Right forelimb (tissue), 1 donor: ENCODE measurements at regions not wholly inside any gene's neighbourhood (a gene's known extent, or its start where the extent isn't known, plus 50 kb on each side); places are given as distances from the start of the nearest gene placed in this dataset.

Experiments
- DNase-seq: peaks from one replicate; pipeline ENCODE4 v3.0.0-alpha.2; 2018

DNA sequence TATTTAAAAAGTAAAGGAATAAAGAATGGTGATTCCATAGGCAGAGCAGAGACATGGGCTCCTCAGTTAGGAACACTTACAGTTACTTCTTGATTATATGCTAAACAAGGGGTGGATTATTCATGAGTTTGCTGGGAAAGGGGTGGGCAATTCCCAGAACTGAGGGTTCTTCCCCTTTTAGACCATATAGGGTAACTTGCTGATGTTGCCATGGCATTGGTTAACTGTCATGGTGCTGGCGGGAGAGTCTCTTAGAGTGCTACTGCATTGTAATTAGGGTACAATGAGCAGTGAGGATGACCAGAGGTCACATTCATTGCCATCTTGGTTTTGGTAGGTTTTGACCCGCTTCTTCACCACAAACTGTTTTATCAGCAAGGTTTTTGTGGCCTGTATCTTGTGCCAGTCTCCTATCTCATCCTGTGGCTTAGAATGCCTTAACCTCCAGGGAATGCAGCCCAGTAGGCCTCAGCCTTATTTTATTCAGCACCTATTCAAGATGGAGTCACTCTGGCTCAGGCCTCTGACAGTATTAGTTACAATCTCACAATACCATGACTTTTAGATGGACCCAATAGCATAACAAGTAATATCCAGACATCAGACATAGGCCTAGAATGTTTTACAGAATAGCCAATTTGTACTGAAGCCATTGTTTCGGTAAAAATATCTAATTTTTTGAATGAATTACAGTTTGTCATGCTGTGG is 106.8 kb downstream of the ZBTB18 start:
- DNase-seq, result no peak

DNA sequence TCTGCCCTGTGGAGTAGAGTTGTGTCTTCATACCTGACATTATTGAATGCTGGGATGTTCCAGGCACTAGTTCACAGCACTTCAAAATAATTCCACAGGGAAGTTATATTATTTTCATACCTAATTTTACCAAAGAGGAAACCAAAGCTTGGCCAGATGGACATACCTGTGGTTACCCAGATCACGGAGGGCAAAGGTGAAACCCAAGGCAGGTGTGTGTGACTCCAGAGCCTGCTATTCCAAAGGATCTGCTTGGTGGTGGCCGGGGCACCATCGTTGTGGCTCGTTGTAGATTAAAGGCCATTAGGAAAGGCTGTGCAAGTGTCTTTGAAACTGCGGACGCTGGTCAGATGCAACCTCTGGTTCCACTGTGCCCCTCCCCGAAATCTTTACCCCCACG is 108.6 kb downstream of the ZBTB18 start:
- DNase-seq, result no peak

DNA sequence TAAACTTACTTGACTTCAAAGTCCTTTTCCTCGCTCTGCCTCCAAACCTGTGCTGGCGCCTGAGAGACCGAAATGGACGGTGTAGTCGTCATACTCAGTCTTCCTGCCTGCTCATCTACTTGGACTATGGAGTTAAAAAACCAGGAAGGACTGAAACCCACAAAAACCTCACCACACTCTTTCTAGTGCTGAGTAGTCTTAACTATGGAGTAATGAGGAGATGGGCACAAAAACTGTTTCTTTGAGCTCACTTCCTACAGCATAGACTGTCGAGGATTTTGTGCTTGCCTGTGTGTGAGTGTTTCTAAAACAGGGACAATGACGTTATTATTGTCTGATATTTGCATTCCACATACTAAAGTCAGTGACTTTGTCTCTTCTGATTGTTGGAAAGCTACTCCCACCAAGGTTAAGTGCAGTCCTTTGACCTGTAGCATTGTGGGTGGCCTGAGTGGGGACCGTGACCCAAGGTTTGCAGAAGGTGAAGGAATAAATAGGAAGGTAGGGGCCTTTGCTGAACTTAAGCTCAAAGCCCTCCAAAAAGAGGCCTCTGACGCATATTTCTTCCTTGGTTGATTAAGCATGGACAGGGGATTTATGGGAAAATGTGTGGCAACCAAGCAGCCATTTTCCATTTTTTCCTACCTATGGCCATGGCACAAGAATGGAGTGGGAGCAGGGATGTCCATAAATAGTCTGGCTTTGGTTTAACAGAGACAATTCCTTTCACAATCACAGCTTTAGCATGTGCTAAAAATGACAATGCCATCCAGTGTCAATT is 109.6 kb downstream of the ZBTB18 start:
- no peak for DNase-seq

DNA sequence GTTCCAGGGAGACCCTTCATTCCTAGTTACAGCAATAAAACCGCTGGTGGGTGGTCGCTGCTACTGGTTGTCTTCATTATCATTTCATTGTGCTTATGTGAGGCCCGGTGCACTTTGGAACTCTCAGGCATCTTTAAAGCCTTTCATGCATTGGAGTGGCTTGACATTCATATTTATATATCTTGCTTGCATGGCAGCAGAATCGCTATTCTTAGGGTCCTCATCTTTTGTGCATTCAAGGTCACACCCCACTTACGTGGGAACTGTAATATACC is 110.1 kb downstream of the ZBTB18 start:
- no peak for DNase-seq

DNA sequence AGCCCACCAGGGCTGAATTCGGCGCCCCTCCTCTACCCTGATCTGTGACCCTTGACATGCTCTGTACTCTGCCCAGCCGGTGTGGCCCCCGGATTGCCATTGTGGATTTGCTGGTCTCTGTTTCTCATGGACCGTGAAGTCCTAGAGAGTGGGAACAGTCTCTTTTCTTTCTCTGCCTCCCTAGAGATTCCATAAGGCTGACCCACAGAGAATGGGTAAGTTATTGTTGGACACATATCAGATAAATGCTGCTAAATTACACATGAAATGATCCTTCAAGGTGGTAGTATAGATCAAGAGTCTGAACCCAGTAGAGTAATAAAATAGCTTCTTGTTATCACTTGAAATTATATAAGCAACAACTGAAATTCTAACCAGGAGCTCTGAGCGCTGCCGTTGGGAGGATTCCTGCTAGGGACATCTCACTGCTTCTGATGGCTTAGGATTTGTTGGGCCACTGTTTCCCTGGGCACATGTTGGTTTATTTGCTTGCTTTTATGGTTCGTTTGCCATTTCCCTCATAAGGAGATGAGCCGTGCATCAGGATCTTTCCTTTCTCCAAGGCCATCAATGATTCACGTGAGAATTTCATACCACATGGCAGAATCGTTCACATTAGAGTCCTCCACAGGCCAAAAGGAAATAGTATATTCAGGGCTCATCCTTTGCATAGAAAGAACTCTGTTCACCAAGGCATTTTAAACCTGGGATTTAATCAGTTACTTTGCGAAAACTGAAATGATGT is 111.9 kb downstream of the ZBTB18 start:
- DNase-seq, result no peak

DNA sequence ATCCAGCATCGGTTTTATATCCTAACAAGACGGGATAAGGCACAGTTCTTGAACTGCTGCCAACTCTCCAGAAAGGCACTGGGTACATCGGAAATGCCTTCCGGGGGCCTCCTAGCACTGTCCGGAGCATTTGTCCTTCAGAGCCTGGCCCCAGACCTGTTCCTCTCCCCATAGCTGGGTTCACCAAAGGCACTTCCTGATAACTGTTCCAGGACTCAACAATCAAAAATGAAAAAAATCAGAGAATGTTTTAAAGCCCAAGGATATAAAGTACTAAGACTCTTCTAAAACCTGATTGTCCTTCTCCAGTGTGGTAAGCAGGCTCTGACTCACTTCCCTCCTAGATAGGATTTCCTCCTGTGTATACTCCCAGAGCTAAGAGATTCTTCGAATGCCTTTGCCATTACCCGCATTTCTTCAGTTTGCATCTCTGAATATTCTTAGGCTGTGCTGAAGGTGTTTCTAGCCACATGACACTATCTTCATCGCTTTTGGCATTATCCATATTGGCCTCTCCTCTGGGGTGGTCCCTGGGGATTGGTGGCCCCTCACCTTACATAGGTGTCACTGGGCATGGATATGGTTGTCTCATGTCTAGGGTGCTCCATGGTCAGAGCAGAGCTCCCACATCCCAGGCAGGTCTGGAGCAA is 112.9 kb downstream of the ZBTB18 start:
- no peak for DNase-seq

DNA sequence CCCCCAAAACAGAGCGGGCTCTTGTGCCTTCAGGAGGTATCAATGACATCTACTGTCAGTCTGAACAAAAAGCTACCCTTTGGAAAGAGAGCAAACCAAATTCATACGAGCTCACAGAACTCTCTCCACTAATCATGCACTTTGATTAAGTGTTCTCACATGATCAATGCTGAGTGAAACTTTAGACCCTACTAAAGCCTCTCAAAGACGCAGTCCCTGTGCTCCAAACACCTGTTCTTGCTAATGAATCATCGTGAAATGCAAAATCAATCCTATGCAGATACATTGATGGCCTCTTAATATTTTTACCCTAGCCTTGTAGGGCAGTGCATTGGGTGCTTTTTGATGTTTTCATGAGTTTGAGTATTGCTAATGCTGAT is 113.4 kb downstream of the ZBTB18 start:
- no peak for DNase-seq

DNA sequence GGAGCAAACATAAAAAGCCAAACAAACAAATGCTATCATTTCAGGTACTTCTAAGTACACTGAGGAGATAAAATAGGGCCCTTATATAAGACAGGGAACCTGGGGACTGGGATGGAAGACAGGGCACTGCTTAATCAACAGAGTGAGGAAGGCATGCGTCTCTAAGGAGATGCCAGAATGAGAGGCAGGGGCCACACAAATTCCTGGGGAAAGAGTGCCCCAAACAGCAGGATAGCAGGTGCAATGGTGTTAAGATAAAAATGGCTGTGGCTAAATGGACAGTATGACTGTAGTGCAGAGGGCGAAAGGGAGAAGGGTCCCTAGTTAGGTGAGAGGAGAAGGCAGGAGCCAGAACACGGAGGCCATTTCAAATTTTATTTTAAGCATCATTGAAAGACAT is 113.9 kb downstream of the ZBTB18 start:
- DNase-seq, result no peak

DNA sequence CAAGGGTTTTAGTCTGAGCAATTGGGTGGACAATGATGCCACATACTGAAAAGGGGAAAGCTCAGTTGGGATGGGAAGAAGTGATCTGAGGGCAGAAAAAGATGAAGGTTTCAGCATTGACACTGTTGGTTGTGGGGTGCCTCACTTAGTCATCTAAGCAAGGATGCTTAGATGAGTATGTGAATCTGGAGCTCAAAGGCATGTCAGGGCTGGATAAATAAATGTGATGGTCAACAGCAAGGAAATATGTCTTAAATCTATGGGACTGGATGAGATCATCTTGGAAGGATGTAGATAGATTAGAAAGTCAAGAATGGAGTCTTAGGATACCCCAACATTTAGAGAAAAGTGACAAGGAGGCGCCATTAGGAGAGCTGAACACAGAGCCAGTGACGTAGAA is 114.6 kb downstream of the ZBTB18 start:
- DNase-seq, result no peak

DNA sequence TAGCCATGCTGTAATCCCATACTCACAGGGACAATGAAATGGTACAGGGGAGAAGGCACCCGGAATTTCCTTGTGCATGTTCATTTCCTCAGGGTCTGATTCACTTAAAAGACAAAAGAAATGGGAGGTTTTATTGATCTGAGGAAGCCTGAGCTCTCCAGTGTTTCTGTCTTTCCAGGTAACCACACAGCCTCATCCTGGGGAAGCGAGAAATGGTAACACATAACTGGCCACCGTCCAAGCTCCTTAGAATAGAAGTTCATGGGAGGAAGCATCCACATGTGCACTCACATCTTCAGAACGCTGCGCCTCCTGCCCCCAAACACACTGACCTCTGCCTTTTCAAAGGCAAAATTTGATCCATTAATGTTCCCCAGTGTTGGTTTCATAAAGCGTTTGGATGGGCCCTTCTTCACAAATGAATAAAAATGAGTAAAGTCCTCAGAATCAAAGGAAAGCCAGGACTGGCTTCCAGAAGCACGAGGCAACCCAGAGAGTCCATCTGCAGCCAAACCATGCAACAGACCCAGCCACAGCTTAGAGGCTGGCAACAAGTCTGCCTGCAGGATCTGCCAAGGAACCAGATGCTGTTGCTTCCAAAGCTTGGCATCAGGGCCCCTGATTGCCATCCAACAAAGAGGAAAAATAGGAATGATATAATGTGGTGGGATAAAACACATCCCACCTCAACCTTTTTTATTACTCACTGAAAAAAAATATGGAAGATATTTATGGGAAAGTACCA is 120.3 kb downstream of the ZBTB18 start:
- no peak for DNase-seq

DNA sequence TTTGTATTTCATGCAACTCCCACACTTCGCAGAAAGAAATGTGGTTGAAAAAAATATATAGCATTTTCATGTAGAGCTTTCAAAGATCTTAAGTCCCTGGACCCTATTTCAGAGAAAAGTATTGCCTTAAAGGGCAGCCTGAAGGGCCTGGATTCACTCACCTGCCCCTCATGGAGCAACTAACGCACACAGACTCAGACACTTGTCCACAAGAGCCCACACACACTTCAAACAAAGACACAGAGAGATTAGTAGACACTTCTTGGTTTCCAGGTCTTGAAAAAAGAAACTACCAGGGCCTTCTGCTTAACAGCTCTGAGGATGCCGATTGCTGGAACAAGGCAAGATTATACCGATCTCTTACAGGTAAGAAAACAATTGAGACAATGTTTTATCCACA is 122.2 kb downstream of the ZBTB18 start:
- no peak for DNase-seq

DNA sequence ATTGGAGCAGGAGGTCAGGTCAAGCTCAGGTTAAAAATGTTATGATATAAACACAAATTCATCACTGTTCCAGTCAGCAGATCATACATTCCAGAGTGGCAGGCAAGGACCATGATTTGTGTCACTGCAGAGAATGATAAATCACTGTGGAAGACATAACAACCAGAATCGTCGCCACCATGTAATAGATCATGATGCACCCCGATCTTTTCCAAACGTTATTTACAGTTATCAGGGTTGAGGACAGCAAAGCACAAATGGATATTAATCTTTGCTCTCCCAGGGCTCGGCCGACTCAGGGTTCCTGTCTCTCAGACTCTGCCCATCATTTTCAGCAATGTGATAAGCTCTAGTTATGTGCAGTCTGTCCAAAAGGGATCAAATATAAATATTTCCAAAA is 122.7 kb downstream of the ZBTB18 start:
- DNase-seq, result no peak

DNA sequence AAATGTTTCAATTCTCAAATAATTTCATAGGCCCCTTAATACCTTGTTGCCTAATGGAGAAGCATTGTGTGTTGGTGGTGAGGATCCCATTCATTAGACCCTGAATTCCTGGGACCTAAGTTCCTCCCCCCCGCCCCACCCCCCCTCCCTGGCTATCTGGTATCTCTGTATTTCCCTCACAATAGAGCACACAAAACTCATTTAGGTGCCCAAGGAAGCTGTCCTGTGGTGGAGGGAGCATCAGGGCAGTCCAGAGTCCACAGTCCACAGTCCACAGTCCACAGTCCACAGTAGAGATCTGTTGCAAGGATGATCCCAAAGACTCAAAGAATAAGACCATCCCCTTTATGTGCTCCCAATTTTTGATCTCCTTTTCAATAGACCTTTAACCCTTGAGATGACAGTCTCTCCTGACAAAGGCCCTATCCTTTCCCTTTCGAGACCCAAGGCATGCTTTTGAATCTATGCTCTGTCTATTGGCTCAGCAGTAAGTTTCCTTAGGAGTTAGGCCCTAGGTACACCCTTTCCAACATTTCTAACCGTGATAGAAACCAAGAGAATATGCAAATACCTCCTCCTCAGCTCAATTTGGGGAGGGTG is 123.9 kb downstream of the ZBTB18 start:
- DNase-seq, result no peak

DNA sequence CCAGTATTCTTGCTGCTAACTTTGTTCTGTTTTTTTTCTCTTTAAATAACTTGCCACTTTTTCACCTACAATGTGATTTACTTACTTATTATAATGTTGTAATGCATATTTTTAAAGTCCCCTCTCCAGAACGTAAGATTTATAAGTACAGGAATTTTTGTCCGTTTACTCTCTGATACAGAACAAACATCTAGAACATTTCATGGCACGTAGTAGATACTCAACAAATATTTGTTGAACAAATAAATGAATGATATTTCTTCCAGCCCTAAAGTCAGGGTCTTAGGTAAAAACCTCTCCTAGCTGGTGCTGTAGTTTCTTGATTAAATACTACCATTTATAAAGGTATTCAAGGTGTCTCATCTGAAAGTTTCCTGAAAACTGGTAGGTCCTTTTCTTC is 125.1 kb downstream of the ZBTB18 start:
- no peak for DNase-seq

DNA sequence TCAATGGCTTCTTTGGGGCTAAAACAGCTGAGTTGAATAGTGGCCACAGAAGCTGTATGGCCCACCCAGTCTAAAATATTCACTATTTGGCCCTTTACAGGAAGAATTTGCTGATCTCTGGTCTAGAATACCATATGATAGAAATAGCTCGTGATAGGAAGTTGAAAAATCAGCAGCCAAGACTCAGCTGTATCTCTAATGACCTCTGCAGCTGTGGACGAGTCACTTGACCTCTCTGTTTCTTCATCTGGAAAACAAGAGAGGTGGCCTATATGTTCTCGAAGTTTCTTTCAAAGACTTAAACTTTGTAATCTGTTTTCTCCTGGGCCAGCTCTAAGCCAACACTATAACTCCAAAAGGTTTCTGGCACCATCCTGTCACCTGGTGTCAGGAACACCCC is 129.2 kb downstream of the ZBTB18 start:
- DNase-seq, result no peak

DNA sequence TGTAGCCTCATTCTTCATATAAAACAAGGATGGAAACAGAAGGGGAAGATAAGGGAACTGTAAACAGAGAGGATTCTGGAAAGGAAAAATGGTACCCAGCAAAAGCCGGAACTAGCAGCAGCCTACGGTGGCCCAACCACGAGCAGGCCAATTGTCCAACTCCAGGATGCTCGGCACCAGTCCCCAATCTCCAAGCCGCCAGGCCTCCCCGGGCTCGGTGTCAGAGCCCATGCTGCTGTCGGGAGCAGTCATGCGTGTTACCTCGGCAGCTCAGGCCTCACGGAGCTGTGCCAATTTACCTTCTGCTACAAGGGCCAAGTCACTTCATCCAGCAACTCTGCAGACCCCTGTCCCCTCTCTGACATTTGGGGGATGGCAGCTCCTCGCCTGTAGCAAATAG is 130.8 kb downstream of the ZBTB18 start:
- no peak for DNase-seq

DNA sequence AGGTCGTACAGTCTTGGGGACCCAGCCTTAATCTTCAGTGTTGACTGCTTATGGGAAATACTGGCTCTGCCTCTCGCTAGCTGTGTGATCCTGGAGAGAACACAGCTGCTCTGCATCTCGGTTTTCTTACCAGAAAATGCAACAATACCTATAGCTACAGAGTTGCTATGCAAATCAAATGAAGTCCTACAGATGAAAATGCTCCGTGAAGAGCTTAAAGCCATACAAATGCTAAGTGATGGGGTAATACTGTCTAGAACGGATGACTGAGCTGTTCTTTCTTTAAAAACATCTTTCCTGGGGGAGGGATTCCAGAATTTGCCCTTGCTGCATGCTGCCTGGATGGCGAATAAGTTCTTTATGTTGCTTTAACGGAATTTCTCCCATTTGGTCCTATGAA is 132.0 kb downstream of the ZBTB18 start:
- DNase-seq, result no peak

DNA sequence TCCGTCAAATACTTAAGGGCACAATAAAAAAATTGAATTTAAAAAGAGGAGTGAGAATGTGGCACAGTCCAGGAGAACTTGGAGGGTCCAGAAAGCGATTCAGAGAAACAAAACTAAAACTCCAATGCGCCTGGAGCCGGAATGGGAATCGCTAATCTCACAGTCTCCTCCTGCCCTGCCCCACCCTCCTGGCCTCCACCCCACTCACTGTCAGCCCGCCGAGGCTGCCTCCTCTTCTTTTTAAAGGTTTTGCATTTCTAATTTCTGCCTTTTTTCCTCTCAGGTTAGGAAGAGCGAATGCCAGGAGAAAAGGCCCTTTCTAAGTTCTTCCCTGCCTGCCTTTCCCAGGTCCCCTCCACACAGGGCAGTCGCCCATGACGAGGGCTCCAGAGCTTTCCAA is 135.3 kb downstream of the ZBTB18 start:
- no peak for DNase-seq

DNA sequence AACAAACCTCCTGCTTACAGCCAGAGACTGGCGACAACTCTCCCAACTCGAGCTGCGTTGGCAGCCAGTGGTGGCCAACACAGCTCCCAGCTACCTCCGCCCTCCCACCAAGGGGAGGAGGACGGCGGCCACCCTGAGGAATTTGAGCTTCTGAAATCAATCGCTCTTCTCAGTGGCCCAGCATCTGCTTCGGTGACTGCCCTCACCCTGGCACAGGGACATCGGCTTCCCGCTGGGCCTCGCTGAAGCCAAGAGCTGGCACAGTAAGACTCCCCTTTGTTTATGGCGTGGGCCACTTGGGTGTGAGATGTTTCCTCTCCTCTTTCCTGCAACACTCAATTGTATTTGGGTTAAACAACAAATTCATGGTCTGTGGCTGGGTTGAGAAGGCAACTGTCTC is 136.2 kb downstream of the ZBTB18 start:
- DNase-seq, result no peak

DNA sequence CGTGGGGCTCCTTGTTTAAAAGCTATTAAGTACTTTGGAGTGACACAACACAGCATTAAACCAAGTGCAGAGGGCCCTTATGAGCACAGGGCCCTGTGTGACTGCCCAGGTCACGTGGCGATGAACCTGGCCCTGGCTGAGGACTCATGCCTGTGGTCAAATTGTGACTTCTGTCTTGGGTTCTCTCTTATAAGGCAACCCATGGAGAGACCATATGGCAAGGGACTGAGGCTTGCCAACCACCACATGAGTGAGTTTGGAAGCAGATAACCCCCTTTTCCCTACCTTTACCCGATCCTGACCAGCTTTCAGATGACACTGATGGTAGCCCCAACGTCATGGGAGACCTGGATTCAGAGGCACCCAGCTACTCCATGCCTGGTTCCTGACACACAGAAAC is 140.5 kb downstream of the ZBTB18 start:
- DNase-seq, result no peak

DNA sequence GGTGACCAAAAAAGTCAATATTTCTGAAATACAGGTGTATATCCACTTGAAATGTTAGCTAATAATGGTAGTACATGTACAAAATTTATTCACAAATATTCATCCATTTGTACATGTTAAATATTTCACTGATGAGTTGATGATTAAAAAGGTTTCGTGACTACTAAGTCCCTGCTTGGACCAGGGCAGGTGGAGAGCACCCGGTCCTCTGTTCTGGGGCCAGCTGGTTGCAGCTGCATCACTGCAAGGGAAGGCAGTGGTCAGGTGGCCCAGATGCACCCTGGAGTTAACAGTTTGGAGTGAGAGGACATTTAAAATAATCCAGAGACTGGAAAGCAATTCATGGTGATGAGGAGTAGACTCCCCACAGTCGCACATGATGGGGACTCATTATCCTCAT is 141.2 kb downstream of the ZBTB18 start:
- DNase-seq, result no peak

DNA sequence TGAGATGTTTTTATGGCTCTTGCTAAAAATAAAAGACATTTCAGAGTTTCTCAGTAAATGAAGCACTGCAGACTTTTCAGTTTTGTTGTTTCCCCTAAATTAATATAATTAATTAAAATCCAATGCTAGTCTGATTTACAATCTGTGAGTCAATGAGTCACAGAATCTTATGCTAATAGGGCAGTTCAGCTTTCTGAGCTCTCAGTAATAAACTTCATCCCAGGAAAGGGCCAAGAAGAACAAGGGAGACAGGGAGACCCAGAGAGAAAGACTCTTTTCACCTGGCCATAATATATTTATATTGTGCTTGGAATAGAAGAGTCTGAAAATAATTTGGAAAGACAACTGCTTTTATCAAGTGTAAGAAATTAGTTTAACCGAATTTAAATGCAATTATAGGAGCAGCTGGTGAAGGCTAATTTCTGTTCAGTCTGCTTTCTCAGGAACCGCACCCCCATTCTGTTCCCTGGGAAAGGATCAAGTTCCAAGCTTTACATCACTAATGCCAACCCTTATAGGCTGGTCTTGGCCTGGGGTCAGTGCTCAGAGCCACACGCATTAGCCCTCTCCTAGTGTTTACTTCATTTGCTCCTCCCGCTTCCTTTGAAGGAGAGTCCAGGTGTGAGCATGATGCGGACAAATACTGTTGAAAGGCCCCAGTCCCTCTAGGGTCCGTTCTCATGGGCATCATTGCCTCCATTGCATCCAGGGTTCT is 145.6 kb downstream of the ZBTB18 start:
- no peak for DNase-seq
